IPS-20b (cell line): ENCODE measurements at regions not wholly inside any gene's neighbourhood (a gene's known extent, or its start where the extent isn't known, plus 50 kb on each side); places are given as distances from the start of the nearest gene placed in this dataset.
"Not testable (repeated sequence)": the region's sequence is repeated elsewhere in the genome, so short reads cannot be mapped to it uniquely, and the experiment has no call there.

Experiments
- H3K27ac ChIP-seq: one replicate; pipeline ENCODE4 v1.5.1; 2013; ENCODE audit warnings: low read length
- H3K27me3 ChIP-seq: 2 replicates; pipeline ENCODE4 v1.6.1; 2013; ENCODE audit warnings: mild to moderate bottlenecking, low read length, inconsistent platforms; ENCODE audit not compliant: insufficient read depth
- H3K36me3 ChIP-seq: 2 replicates; pipeline ENCODE4 v1.6.1; 2013; ENCODE audit warnings: low read depth, mild to moderate bottlenecking, inconsistent platforms, low read length, moderate library complexity; ENCODE audit not compliant: insufficient read depth
- H3K4me1 ChIP-seq: 2 replicates; pipeline ENCODE4 v1.6.1; 2013; ENCODE audit warnings: mild to moderate bottlenecking, control low read depth, inconsistent platforms, low read length, moderate library complexity; ENCODE audit not compliant: insufficient read depth
- H3K4me3 ChIP-seq: 2 replicates; pipeline ENCODE4 v1.5.1; 2013; ENCODE audit warnings: mild to moderate bottlenecking, low read length, inconsistent platforms
- H3K9ac ChIP-seq: 2 replicates; pipeline ENCODE4 v1.6.1; 2013; ENCODE audit warnings: low read depth, mild to moderate bottlenecking, inconsistent platforms, low read length, moderate library complexity
- H3K9me3 ChIP-seq: 2 replicates; pipeline ENCODE4 v1.6.1; 2013; ENCODE audit warnings: mild to moderate bottlenecking, low read depth, low read length, inconsistent platforms; ENCODE audit not compliant: insufficient read depth

DNA sequence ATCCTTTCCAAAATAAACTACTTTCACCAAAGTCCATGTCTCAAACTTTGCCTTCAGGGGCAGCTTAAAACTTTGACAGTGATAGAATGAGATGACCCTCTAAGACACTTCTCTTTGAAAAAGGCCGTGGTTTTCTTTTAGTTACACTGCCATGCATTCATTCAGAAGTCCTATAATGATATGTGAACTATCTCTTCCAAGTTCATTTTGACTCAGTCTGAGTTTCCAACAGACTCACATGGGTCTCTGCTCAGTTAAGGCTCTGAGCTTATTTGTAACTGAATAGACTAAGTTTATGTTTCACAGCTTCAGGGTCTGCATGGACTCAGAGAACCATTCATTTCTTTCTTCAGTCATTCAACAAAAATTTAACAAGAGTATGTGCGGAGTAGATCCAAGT, 208.9 kb upstream of the PRSS1 start:
- Histone ChIP-seq H3K27me3 (peaks cover 4% of the 10 kb centered on the region; the same call in 1 of the 2 replicates), H3K36me3 (no peaks in the 10 kb centered on the region), H3K27ac (no peak overlapping the region), H3K9ac (no peak overlapping the region), H3K4me1 (no peaks in the 10 kb centered on the region), H3K4me3 (no peak overlapping the region), H3K9me3 (no peaks in the 10 kb centered on the region)

- H3K36me3 ChIP-seq = no peaks in the 10 kb centered on the region
- no peak overlapping the region for H3K27ac ChIP-seq
- no peak overlapping the region for H3K4me3 ChIP-seq
Observed at GRCh38 chr7:142539901-142540300, 209.4 kb upstream of the PRSS1 start.

DNA sequence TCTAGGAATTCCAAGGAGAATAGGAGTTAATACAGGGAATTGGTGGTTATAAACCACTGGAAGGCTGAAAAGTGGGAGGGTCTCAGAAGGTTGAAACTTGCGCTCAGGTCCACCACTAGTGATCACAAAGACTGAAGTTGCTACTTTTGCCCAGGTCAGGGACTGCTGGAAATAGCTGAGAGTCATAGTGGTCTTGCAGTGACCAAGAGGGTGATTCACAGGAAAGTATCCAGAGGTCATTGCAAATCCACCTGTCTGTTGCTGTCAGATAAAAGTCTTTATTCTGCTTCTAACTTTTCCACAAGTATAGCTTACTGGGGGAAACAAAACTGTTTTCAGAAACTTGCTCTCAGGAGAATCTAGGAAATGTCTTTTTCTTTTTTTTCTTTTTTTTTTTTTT, 211.5 kb upstream of the PRSS1 start:
- no peaks in the 10 kb centered on the region for H3K4me1 ChIP-seq
- H3K9me3 ChIP-seq = no peaks in the 10 kb centered on the region
- H3K4me3 ChIP-seq = no peak overlapping the region
- H3K9ac ChIP-seq = no peak overlapping the region
- no peak overlapping the region for H3K27ac ChIP-seq
- no peaks in the 10 kb centered on the region for H3K36me3 ChIP-seq
- peaks cover 4% of the 10 kb centered on the region; the same call in 1 of the 2 replicates for H3K27me3 ChIP-seq

More at GRCh38 chr7:142539901-142540300, 209.4 kb upstream of the PRSS1 start:
- peaks cover 4% of the 10 kb centered on the region; the same call in 1 of the 2 replicates for H3K27me3 ChIP-seq
- H3K9ac ChIP-seq = no peak overlapping the region
- no peaks in the 10 kb centered on the region for H3K9me3 ChIP-seq
- no peaks in the 10 kb centered on the region for H3K4me1 ChIP-seq

DNA sequence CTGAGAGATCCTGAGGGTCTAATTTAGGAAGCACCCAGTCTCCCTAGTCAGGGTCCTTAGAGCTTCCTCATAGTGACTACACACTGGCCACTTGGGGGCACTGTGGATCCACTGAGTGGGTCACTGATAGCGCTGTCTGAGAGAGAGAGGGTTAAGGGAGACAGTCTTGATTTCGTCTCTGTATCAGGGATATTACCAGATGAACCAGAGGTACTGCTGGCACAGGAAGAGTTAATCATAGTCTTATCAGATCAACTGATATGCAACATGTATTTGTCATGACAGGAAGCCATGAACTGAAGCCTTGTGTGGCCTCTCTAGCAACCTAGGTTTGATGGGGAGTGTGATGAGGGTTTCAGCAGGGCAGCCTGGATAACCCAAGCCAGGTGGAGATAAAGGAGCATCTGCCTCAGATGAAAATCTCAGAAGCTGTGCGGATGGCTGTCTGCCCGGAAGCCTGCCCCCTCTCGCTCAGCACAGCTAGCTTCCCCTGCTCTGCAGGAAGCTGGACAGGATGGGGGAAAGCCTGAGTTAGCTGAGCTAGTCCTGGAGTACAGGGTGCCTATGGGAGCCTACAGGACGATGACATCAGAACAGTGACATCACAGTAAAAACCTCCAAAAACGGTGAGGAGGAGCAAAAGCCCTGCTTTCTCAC, 214.0 kb upstream of the PRSS1 start:
- H3K4me3 ChIP-seq = no peak overlapping the region
- no peaks in the 10 kb centered on the region for H3K9me3 ChIP-seq
- H3K27ac ChIP-seq = no peak overlapping the region
- peaks cover 4% of the 10 kb centered on the region; the same call in 1 of the 2 replicates for H3K27me3 ChIP-seq
- no peaks in the 10 kb centered on the region for H3K4me1 ChIP-seq
- no peaks in the 10 kb centered on the region for H3K36me3 ChIP-seq
- H3K9ac ChIP-seq = no peak overlapping the region

DNA sequence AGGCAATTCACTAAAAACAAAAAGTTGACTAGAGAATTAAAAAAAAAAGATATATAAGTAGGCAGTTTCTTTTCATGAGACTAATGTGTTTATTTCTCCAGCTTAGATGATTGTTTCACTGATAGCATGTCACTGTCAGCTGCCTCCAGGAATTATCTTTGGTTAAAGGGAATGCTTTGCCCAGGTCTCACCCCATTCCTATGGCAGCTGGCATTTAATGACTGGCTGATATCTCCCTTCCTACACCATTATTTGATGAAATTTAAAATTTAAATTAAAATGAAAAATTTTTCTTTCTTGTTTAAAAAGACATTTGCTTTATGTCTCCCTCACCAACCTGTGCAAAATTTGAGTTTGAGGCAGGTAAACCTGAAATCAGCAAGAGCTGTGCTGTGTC, 214.5 kb upstream of the PRSS1 start:
- Histone ChIP-seq H3K36me3 (no peaks in the 10 kb centered on the region), H3K9ac (no peak overlapping the region), H3K4me3 (no peak overlapping the region), H3K4me1 (no peaks in the 10 kb centered on the region), H3K9me3 (no peaks in the 10 kb centered on the region), H3K27me3 (peaks cover 4% of the 10 kb centered on the region; the same call in 1 of the 2 replicates), H3K27ac (no peak overlapping the region)

DNA sequence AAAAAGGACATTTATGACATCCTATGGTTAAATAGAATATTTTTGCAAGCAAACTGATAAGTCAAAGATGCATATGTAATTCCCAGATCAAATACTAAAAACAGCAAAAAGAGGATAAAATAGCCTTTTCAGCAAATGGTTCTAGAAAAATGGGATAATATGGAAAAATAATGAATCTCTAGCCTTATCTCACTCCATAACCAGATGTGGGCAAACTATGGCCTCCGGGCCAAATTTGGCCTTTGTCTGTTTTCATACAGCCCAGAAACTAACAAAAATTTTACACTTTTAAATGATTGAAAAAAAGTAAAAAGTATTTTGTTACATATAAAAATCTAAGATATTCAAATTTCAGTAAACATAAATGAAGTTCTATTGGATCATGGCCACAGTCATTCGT, 215.4 kb upstream of the PRSS1 start:
- H3K27me3 ChIP-seq = peaks cover 4% of the 10 kb centered on the region; the same call in 1 of the 2 replicates
- no peaks in the 10 kb centered on the region for H3K4me1 ChIP-seq
- no peak overlapping the region for H3K27ac ChIP-seq
- no peak overlapping the region for H3K4me3 ChIP-seq
- no peaks in the 10 kb centered on the region for H3K9me3 ChIP-seq
- H3K36me3 ChIP-seq = no peaks in the 10 kb centered on the region
- no peak overlapping the region for H3K9ac ChIP-seq

DNA sequence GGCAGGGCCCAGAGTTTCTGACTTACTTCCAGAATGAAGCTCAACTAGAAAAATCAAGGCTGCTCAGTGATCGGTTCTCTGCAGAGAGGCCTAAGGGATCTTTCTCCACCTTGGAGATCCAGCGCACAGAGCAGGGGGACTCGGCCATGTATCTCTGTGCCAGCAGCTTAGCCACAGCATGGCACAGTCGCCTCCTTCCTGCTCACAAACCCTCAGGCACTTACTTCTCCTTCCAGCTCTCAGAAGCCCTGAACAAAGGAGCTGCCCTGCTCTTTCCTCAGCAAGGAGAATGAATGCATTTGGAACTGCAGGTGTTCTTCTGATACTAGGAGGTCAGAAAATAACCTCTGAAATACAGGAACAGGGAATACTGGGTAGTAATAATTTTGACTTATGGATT, 219.7 kb upstream of the PRSS1 start:
- no peak overlapping the region for H3K4me3 ChIP-seq
- no peaks in the 10 kb centered on the region; the same call in 1 of the 2 replicates for H3K27me3 ChIP-seq
- no peaks in the 10 kb centered on the region for H3K36me3 ChIP-seq
- H3K27ac ChIP-seq = no peak overlapping the region
- H3K4me1 ChIP-seq = no peaks in the 10 kb centered on the region
- no peak overlapping the region for H3K9ac ChIP-seq
- no peaks in the 10 kb centered on the region for H3K9me3 ChIP-seq

- Histone ChIP-seq H3K4me3 (no peak overlapping the region), H3K4me1 (no peaks in the 10 kb centered on the region), H3K27ac (no peak overlapping the region), H3K36me3 (no peaks in the 10 kb centered on the region), H3K27me3 (no peaks in the 10 kb centered on the region; the same call in 1 of the 2 replicates), H3K9ac (no peak overlapping the region), H3K9me3 (no peaks in the 10 kb centered on the region)
Observed at GRCh38 chr7:142528608-142529408, 220.5 kb upstream of the PRSS1 start.

DNA sequence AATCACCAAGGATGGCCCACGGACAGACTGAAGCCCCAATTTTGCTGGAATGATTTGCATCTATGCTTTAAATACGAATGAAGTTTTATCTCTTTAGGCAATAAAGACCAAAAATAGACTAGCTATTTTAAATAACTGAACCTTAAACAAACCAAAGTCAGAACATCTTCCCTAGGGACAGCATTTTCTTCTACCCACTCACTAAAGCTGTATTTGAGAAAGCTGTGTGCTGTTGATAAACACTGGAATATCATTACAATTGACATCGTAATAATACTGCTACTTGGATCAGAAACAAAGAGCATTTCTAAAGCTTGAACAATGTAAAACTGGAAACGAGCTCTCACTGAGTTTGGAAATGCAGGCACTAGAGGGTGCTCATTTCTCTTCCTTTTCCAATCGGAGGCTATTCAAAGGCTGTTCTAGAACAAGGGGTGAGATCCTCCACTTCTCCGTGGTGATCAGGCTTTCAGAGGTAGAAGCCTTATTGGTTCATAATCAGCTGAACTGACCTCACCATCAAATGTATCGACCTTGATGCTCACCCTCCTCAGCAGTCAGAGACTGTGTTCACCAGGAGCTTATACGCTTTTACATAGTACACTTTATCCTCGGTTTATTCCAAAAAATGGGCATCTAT, 225.3 kb upstream of the PRSS1 start:
- H3K4me1 ChIP-seq = no peaks in the 10 kb centered on the region

GRCh38 chr7:142522735-142523134, 226.5 kb upstream of the PRSS1 start:
- Histone ChIP-seq H3K9me3 (no peaks in the 10 kb centered on the region), H3K4me1 (no peaks in the 10 kb centered on the region), H3K27ac (no peak overlapping the region), H3K4me3 (no peak overlapping the region), H3K27me3 (no peaks in the 10 kb centered on the region; the same call in 1 of the 2 replicates), H3K36me3 (no peaks in the 10 kb centered on the region), H3K9ac (no peak overlapping the region)

More for the DNA sequence above, 225.3 kb upstream of the PRSS1 start:
- H3K9me3 ChIP-seq = no peaks in the 10 kb centered on the region
- no peaks in the 10 kb centered on the region; the same call in 1 of the 2 replicates for H3K27me3 ChIP-seq
- no peaks in the 10 kb centered on the region for H3K36me3 ChIP-seq
- no peak overlapping the region for H3K27ac ChIP-seq
- H3K9ac ChIP-seq = no peak overlapping the region
- H3K4me3 ChIP-seq = no peak overlapping the region

- not testable (repeated sequence) for H3K4me3 ChIP-seq, H3K36me3 ChIP-seq, H3K27me3 ChIP-seq, H3K27ac ChIP-seq, H3K9ac ChIP-seq, H3K9me3 ChIP-seq, H3K4me1 ChIP-seq
Observed at GRCh38 chr7:142520885-142521284, 228.4 kb upstream of the PRSS1 start.
